Inflammatory macrophage treated with lipopolysaccharide for 4 hours (primary cell): ENCODE measurements at regions not wholly inside any gene's neighbourhood (a gene's known extent, or its start where the extent isn't known, plus 50 kb on each side); places are given as distances from the start of the nearest gene placed in this dataset.
"Not testable (repeated sequence)": the region's sequence is repeated elsewhere in the genome, so short reads cannot be mapped to it uniquely, and the experiment has no call there.

Source experiments
- DNase-seq: peaks from one replicate; pipeline ENCODE4 v3.0.0-alpha.2; 2020

DNA sequence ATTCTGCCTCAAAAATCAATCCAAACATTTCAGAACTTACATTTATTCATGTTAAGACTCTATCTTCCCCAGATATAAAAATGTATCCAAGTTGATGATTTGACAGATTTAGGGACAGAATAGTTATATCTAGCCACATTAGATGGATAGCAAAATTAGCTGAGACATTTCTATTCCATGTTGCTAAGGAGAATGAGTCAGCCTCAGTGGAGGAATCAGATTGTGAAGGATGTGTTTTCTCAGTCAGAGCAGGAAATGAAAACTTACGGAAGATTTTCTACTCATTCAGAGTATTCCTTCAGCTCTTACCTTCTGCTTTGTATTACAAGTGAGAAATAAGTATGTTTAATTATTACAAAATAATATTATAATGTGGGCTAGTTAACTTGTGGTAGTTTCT, 556.3 kb upstream of the ANO3 start:
- DNase-seq, result no peak

DNA sequence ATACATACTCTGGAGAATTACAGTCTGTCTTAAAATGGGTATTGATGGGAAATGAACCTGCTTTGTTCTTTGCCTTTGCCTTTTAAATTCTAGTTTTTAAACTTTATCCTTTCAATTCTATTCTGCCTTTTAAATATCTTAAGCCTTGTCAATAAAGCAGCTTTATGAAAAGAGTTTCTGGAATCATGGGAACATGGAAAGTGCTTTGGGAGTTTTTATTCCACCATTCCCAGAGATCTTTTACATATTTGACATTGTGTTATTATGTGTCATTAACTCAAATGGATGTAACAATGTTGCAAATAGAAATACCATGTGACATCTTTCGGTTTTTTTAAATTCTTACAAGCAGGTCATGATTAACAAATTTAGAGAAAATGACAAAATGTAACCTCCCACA, 555.7 kb upstream of the ANO3 start:
- DNase-seq, result no peak

DNA sequence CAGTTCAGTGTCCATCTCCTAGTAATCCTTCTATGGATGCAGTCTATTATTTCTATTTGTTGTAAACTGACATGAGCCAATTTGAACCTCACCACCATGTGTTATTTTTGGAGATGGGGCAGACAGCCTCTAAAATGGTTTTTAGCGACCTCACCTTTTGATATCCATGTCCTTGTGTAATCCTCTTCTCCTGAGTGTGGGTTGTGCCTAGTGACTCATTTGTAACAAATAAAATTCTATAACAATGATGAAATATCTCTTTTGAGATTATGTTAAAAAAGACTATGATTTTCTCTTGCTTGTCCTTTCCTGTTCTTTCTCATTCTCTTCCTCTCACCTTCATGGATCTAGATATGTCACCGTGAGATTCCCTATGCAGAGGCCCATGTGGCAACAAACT, 554.6 kb upstream of the ANO3 start:
- DNase-seq, result no peak

DNA sequence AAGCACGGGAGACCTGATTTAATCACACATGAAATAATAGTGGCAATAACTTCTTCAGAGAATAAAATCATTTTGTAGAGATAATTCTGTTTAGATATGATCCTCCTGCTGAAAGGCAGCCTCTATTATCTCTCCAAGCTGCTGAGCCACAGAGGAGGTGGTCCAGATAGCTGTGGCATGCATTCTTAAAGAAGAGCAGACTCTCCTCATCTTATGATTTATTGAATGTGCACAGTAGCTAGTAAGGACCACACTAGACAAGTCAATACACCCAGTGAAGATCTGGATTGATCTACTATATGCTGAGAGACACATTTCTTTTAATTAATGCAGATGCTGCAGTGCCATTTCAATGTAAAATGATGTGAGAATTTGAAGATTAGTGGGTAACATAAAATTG, 552.9 kb upstream of the ANO3 start:
- DNase-seq, result no peak

- no peak for DNase-seq
Measured at GRCh38 chr11:25787416-25787815, 544.5 kb upstream of the ANO3 start.

DNA sequence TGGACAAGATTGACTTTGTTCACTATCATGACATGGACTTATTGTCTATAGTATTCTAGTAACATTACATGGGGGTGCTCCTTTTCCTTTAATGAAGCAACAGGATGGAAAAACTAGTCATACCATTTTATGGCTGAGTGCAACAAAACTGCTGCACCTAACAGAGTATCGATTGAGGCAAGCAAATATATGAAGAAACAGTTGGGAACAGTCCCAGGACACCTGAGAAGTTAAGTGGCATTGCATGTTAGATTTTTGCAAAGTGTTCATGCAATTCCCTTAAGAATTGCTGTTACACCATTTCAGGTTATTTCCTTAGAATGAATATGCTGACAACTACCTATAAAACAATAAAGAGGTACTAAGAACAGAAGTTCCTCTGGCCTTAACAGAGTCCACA, 541.5 kb upstream of the ANO3 start:
- DNase-seq, result no peak

DNA sequence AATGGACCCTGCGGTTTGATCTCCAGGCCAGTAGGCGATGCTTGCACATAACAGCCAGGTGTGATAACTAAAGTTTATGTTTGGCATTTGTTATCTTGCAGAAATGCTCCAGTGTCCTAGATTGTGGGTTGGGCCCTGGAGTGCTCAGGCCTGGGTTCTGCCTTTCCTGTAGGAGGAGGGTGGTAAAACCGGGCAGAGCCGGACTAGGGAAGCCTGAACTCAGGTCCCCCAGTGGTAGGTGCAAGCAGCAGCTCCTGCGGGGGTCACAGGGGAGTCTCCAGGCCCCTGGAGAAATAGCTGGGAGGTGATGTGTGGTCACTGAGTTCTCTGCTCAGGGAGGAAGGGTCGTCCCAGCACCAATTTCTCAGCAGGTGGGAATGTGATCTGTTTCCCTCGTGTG, 538.3 kb upstream of the ANO3 start:
- no peak for DNase-seq

- DNase-seq, result no peak
Measured at GRCh38 chr11:25794804-25795203, 537.1 kb upstream of the ANO3 start.

DNA sequence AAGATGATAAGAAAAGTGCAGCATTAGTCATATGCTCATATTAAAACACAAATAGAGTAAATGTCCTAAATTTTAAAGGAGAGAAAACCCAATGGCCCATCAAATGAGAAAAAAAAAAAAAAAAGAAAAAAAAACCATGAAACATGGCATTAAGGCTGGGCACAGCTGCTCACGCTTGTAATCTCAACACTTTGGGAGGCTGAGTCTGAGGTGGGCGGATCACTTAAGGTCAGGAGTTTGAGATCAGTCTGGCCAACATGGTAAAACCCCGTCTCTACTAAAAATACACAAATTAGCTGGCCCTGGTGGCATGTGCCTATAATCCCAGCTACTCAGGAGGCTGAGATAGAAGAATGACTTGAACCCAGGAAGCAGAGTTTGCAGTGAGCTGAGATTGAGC, 515.5 kb upstream of the ANO3 start:
- no peak for DNase-seq

DNA sequence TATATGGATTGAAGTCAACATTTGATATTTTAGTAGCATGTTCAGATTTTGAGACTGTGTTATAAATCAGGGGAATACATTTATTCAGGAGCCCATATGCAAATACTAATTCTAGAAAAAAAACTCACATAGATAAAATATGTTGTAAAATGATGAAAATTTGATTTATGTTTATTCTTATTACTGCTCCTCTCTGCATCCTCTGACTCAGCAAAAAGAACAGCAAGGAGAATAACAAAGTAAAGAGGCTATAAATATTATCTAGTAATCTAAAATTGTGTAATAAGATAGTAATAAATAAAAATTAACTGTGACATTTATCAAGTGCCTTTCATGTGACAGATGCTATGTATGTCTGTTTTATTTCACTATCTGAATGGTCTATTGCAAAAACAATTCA, 507.2 kb upstream of the ANO3 start:
- DNase-seq, result no peak

DNA sequence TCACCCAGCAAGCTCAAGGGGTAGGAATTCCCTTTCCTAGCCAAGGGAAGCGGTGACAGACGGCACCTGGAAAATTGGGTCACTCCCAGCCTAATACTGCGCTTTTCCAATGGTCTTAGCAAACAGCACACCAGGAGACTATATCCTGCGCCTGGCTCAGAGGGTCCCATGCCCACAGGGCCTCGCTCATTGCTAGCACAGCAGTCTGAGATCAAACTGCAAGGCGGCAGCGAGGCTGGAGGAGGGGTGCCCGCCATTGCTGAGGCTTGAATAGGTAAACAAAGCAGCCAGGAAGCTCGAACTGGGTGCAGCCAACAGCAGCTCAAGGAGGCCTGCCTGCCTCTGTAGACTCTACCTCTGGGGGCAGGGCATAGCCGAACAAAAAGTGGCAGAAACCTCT, 500.4 kb upstream of the ANO3 start:
- not testable (repeated sequence) for DNase-seq

GRCh38 chr11:25838918-25839625, 492.9 kb upstream of the ANO3 start:
- no peak for DNase-seq

DNA sequence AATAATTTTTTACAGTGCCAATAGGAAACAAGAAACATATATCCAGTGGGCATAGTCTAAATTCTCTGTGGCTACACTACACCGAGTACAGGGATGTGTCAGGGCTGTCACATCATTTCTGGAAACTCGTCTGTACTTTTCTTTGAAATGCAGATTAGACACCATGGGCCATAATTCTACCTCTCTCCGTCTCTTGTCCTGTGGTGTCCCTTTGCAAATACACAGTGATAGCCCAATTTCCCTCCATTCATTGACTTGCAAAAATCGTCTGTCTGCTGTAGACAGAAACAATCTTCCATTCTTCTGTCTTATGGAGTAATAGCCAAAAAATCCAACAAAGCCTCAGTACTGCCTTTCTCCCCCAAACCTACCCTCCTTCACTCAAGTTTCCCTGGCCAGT, 487.1 kb upstream of the ANO3 start:
- no peak for DNase-seq

GRCh38 chr11:25855916-25856315, 476.0 kb upstream of the ANO3 start:
- DNase-seq, result no peak

GRCh38 chr11:25859776-25860175, 472.2 kb upstream of the ANO3 start:
- DNase-seq, result no peak

DNA sequence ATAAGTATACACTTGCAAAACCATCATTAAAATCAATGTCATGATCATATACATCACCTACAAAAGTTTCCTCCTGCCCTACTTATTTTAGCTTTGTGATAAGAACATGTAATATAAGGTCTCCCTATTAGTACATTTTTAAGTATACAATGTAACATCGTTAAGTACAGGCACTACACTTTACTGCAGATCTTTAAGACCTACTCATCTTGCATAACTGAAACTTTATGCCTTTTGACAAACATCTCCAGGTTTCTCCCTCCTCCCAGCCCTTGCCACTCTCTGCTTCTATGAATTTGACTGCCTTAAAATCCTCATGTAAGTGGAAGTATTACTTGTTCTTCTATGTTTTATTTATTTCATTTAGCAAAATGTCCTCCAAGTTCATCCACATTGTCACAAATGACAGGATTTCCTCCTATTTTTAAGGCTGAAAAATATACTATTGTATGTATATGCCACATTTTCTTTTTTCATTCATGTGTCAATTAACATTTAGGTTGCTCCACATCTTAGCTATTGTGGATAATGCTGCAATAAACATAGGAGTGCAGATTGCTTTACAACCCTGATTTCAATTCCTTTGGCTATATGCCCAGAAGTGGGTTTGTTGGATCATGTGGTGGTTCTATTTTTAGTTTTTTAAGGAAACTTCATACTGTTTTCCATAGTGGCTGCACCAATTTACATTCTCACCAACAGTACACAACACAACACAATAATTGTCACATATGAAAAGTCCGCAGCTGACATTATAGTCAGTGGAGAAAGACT, 471.1 kb upstream of the ANO3 start:
- no peak for DNase-seq

- DNase-seq, result no peak
Measured at GRCh38 chr11:25862159-25862558, 469.8 kb upstream of the ANO3 start.

- DNase-seq, result no peak
Measured at GRCh38 chr11:25863986-25864385, 467.9 kb upstream of the ANO3 start.

DNA sequence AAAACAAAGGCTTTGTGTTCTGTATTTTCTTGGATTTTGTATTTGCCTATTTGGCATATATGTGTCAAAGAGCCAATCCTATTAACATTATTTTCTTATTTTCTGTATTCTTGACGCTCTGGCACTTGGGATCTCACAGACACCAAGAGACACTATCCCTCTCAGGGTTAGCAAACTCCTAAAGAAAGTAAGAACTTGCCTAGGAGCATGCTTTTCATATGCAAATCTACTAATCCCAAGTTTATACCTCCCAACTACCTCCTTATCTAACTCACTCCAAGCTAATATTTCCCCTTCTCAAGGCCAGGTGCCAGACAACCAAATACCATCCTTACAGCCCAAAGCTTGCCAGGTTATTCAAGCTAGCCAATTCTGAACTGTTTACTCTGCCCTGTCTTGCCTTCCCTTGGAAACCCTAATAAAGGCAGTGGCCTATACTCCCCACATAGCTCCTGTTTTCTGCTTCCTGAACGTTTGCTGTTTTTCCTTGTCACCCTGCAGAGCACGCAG, 455.4 kb upstream of the ANO3 start:
- DNase-seq, result no peak

- DNase-seq, result no peak
Measured at GRCh38 chr11:25886036-25886435, 445.9 kb upstream of the ANO3 start.

- no peak for DNase-seq
Measured at GRCh38 chr11:25890626-25891260, 441.2 kb upstream of the ANO3 start.

DNA sequence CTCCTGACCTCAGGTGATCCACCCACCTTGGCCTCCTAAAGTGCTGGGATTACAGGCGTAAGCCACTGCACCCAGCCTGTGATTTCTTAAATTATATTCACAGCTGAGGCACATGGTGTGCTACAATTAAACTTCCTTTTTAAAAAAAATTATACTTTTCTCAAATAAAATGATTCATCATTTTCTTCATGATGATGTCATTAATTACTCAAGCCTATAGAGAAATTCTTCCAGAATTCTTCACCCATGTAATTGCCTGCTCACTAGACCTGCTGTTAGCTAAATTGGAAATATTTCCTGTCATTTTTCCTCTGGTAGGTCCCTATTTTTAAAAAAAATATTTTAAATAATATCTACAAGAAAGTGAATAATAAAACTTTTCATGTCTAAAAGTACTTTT, 440.0 kb upstream of the ANO3 start:
- DNase-seq, result no peak

GRCh38 chr11:25899617-25900160, 432.2 kb upstream of the ANO3 start:
- no peak for DNase-seq

GRCh38 chr11:25900814-25901213, 431.1 kb upstream of the ANO3 start:
- DNase-seq, result no peak
